Endothelial cell of umbilical vein (primary cell): ENCODE measurements at regions not wholly inside any gene's neighbourhood (a gene's known extent, or its start where the extent isn't known, plus 50 kb on each side); places are given as distances from the start of the nearest gene placed in this dataset.
"Not testable (repeated sequence)": the region's sequence is repeated elsewhere in the genome, so short reads cannot be mapped to it uniquely, and the experiment has no call there.

Experiments
- BruUV-seq: library from RNA; stranded (reverse); fragments of 400-500 nt; replicated peaks from 2 replicates; lab custom pipeline; 2021; lab: Mats Ljungman, UMichigan
- CTCF ChIA-PET: fragments of 300-600, 350-600 bp; sonication (Branson Sonifier 250); formaldehyde crosslinking; loops from one replicate; lab custom pipeline; 2021; ENCODE audit warnings: antibody characterized with exemption, inconsistent platforms; lab: Charles Lee
- POLR2A ChIA-PET: fragments of 300-600, 350-600 bp; sonication (Branson Sonifier 250); formaldehyde crosslinking; loops from one replicate; lab custom pipeline; 2021; ENCODE audit warnings: antibody characterized with exemption, inconsistent platforms; lab: Charles Lee
- DNase-seq: peaks from one replicate; pipeline ENCODE4 v3.0.0-alpha.2; 2011; ENCODE audit warnings: low read depth, low spot score
- FAIRE-seq: peaks from 2 replicates; lab custom pipeline; 2011; peaks lifted over from hg19 to GRCh38; lab: Jason Lieb, UNC
- H2AFZ ChIP-seq: 2 replicates; pipeline ENCODE4 v1.6.0; 2012; ENCODE audit warnings: low read depth, low read length, control low read depth, inconsistent platforms
- H3K27ac ChIP-seq: 2 replicates; pipeline ENCODE4 v1.5.1; 2011; ENCODE audit warnings: low read depth, mild to moderate bottlenecking, control low read depth, low read length, moderate library complexity; ENCODE audit not compliant: insufficient read depth
- H3K27me3 ChIP-seq, 2 experiments: 2 replicates each; pipeline versions ENCODE4 v1.6.0 to v1.6.1; 2011; ENCODE audit warnings: low read length in 2 of 2, mixed read lengths in 1 of 2; ENCODE audit not compliant: control insufficient read depth in 2 of 2, insufficient read depth in 2 of 2
- H3K36me3 ChIP-seq, 2 experiments: 2 replicates in 1 of 2; 3 replicates in 1 of 2; pipeline ENCODE4 v1.5.1; 2011; ENCODE audit warnings: low read length in 2 of 2, mild to moderate bottlenecking in 1 of 2, moderate library complexity in 1 of 2; ENCODE audit not compliant: control insufficient read depth in 2 of 2, insufficient read depth in 2 of 2; ENCODE audit errors: extremely low read depth in 1 of 2
- H3K4me1 ChIP-seq: 3 replicates; pipeline ENCODE4 v1.5.1; 2011; ENCODE audit warnings: mild to moderate bottlenecking, low read length; ENCODE audit not compliant: control insufficient read depth, insufficient read depth; ENCODE audit errors: extremely low read depth
- H3K4me2 ChIP-seq: 2 replicates; pipeline ENCODE4 v1.6.1; 2011; ENCODE audit warnings: low read length, control low read depth, mixed read lengths; ENCODE audit not compliant: insufficient read depth
- H3K4me3 ChIP-seq, 3 experiments: fragments of 200-600 bp in 1 of 3; sonication (generic), shearing (Covaris generic) in 1 of 3; replicated peaks in 1 of 3; 2 replicates each; pipeline ENCODE4 v1.5.1; 2011 to 2016; ENCODE audit warnings: control low read depth in 3 of 3, low read length in 3 of 3, mild to moderate bottlenecking in 2 of 3, inconsistent platforms in 1 of 3, low read depth in 1 of 3, moderate library complexity in 1 of 3; ENCODE audit not compliant: insufficient read depth in 1 of 3
- H3K79me2 ChIP-seq: 2 replicates; pipeline ENCODE4 v1.6.0; 2012; ENCODE audit warnings: low read length, inconsistent platforms; ENCODE audit not compliant: control insufficient read depth, insufficient read depth
- H3K9ac ChIP-seq: replicated peaks from 2 replicates; pipeline ENCODE3; 2011; ENCODE audit warnings: low read length, control low read depth; ENCODE audit not compliant: insufficient read depth; ENCODE audit errors: extremely low read depth
- H3K9me1 ChIP-seq: replicated peaks from 3 replicates; pipeline ENCODE4 v1.6.0; 2011; ENCODE audit warnings: mild to moderate bottlenecking, low read length; ENCODE audit not compliant: control insufficient read depth, insufficient read depth; ENCODE audit errors: extremely low read depth
- H3K9me3 ChIP-seq: replicated peaks from 2 replicates; pipeline ENCODE4 v1.5.1; 2012; ENCODE audit warnings: low read length, inconsistent platforms; ENCODE audit not compliant: control insufficient read depth, insufficient read depth
- H4K20me1 ChIP-seq: replicated peaks from 2 replicates; pipeline ENCODE3; 2011; ENCODE audit warnings: mild to moderate bottlenecking, low read length; ENCODE audit not compliant: control insufficient read depth, insufficient read depth; ENCODE audit errors: extremely low read depth
- EZH2 ChIP-seq: IDR thresholded peaks from 2 replicates; pipeline ENCODE4 v1.6.1; 2012; ENCODE audit warnings: borderline replicate concordance, low read depth, mild to moderate bottlenecking, moderate library complexity, low read length, inconsistent platforms; ENCODE audit not compliant: severe bottlenecking
- MAX ChIP-seq: IDR thresholded peaks from 2 replicates; pipeline ENCODE4 v1.6.1; 2011; ENCODE audit not compliant: insufficient read depth, insufficient read length
- MYC ChIP-seq: IDR thresholded peaks from one replicate; pipeline ENCODE4 v1.6.1; 2011; ENCODE audit warnings: mild to moderate bottlenecking, low read depth, low read length
- dilution Hi-C: fragments of 300-500 bp; cut with MboI; formaldehyde crosslinking; loops from one replicate; pipeline ENCODE4 v1.15.0; 2019; ENCODE audit warnings: low sequenced_read_pairs; ENCODE audit not compliant: extremely low pct_ligation_motif_present
- intact Hi-C: fragments of 100-400 bp; cut with micrococcal nuclease; formaldehyde crosslinking; loops from one replicate; pipeline ENCODE4 v1.10.0; 2022
- TF ChIP-seq, protein P1 (sequence below), 2 donors: IDR thresholded peaks; 1 replicate in 1 of 2; 2 replicates in 1 of 2; pipeline ENCODE4 v1.5.1; 2011; ENCODE audit warnings: low read length in 2 of 2, mild to moderate bottlenecking in 2 of 2, moderate library complexity in 2 of 2, control low read depth in 1 of 2, inconsistent platforms in 1 of 2, low read depth in 1 of 2; ENCODE audit not compliant: insufficient read depth in 1 of 2; ENCODE audit errors: extremely low read depth in 1 of 2

DNA sequence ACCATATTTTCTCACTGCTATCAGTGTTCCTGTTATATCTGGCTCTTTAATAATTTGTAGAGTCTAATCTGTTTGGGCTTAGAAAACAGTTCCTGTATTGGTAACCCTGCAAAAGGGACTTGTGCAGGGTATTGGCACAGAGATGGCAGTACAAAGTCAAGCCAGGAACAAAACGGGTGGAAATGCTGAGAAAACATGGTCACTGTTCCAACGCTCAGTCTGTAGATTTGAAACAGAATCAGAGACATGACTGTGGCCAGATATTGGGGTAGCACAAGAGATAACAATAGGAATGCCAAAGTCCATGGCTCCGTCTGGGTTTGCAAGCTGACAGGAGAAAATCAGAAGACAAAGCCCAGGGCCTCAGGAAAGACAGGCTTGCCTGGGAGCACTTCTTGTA lies 290.7 kb upstream of the PDE3A start:
- H3K4me2 ChIP-seq: no peak overlapping the region
- no TSS peak for BruUV-seq
- no peak overlapping the region for H3K9ac ChIP-seq
- ChIA-PET CTCF (no interaction called here), POLR2A (no interaction called here)
- no peaks in the 10 kb centered on the region for H3K36me3 ChIP-seq
- no peaks in the 10 kb centered on the region for H3K27me3 ChIP-seq
- DNase-seq: no peak
- intact Hi-C loops: no loop called here
- H3K4me1 ChIP-seq: no peaks in the 10 kb centered on the region
- no peak overlapping the region for H3K27ac ChIP-seq
- H3K4me3 ChIP-seq: no peak overlapping the region
- no peaks in the 10 kb centered on the region for H3K9me3 ChIP-seq
- no peaks in the 10 kb centered on the region for H3K9me1 ChIP-seq
- H2AFZ ChIP-seq: peak overlapping the region; percentile 73
- no peaks in the 10 kb centered on the region for H3K79me2 ChIP-seq
- no peaks in the 10 kb centered on the region for H4K20me1 ChIP-seq
- TF ChIP-seq MAX (no peak), EZH2 (no peak)
- TF ChIP-seq, protein P1, sequence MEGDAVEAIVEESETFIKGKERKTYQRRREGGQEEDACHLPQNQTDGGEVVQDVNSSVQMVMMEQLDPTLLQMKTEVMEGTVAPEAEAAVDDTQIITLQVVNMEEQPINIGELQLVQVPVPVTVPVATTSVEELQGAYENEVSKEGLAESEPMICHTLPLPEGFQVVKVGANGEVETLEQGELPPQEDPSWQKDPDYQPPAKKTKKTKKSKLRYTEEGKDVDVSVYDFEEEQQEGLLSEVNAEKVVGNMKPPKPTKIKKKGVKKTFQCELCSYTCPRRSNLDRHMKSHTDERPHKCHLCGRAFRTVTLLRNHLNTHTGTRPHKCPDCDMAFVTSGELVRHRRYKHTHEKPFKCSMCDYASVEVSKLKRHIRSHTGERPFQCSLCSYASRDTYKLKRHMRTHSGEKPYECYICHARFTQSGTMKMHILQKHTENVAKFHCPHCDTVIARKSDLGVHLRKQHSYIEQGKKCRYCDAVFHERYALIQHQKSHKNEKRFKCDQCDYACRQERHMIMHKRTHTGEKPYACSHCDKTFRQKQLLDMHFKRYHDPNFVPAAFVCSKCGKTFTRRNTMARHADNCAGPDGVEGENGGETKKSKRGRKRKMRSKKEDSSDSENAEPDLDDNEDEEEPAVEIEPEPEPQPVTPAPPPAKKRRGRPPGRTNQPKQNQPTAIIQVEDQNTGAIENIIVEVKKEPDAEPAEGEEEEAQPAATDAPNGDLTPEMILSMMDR (IDR thresholded peaks at IDR 0.05; ENCODE audit: extremely low read depth in 1 of 2, insufficient read depth in 1 of 2, low read depth in 1 of 2, low read length in 2 of 2): no peak
- dilution Hi-C loops: no loop called here
- FAIRE-seq: no peak

- TF ChIP-seq, protein P1 (IDR thresholded peaks at IDR 0.05; ENCODE audit: extremely low read depth in 1 of 2, insufficient read depth in 1 of 2, low read depth in 1 of 2, low read length in 2 of 2): no peak
- TF ChIP-seq MYC: no peak
- H3K27me3 ChIP-seq: no peaks in the 10 kb centered on the region
- H3K27ac ChIP-seq: no peak overlapping the region
- H3K36me3 ChIP-seq: no peaks in the 10 kb centered on the region
- H3K9ac ChIP-seq: no peak overlapping the region
- CTCF ChIA-PET: no interaction called here
- no peaks in the 10 kb centered on the region for H4K20me1 ChIP-seq
- no peaks in the 10 kb centered on the region for H3K4me1 ChIP-seq
- H3K9me3 ChIP-seq: no peaks in the 10 kb centered on the region
- no TSS peak for BruUV-seq
- POLR2A ChIA-PET: no interaction called here
- intact Hi-C loops: no loop called here
- H3K4me3 ChIP-seq: no peak overlapping the region
- no peak for DNase-seq
- no peaks in the 10 kb centered on the region for H3K79me2 ChIP-seq
- dilution Hi-C loops: no loop called here
- H2AFZ ChIP-seq: no peak overlapping the region
- H3K4me2 ChIP-seq: no peak overlapping the region
- no peaks in the 10 kb centered on the region for H3K9me1 ChIP-seq
- no peak for FAIRE-seq
Observed at GRCh38 chr12:20089077-20089476, 279.3 kb upstream of the PDE3A start.

DNA sequence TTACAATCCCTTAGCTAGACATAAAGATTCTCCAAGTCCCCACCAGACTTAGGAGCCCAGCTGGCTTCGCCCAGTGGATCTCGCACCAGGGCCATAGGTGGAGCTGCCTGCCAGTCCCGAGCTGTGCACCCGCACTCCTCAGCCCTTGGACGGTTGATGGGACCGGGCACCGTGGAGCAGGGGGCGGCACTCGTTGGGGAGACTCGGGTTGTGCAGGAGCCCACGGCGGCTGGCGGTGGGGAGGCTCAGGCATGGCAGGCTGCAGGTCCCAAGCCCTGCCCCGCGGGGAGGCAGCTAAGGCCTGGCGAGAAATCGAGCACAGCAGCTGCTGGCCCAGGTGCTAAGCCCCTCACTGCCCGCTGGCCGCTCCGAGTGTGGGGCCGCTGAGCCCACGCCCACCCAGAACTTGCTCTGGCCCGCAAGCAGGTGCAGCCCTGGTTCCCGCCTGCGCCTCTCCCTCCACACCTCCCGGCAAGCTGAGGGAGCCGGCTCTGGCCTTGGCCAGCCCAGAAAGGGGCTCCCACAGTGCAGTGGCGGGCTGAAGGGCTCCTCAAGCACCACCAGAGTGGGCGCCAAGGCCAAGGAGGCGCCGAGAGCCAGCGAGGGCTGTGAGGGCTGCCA lies 275.0 kb upstream of the PDE3A start:
- H3K9me1 ChIP-seq, DNase-seq, BruUV-seq: not testable (repeated sequence)

More for the DNA sequence above, 275.0 kb upstream of the PDE3A start:
- CTCF ChIA-PET, FAIRE-seq, H2AFZ ChIP-seq, intact Hi-C loops, dilution Hi-C loops, H3K9ac ChIP-seq, H3K4me3 ChIP-seq, H3K36me3 ChIP-seq, H3K27me3 ChIP-seq, H3K4me2 ChIP-seq, H4K20me1 ChIP-seq, H3K79me2 ChIP-seq, H3K4me1 ChIP-seq, POLR2A ChIA-PET, H3K9me3 ChIP-seq, H3K27ac ChIP-seq: not testable (repeated sequence)
